GM12865 (cell line): ENCODE measurements at regions not wholly inside any gene's neighbourhood (a gene's known extent, or its start where the extent isn't known, plus 50 kb on each side); places are given as distances from the start of the nearest gene placed in this dataset.

ENCODE experiments used
- DNase-seq: peaks from one replicate; pipeline ENCODE4 v3.0.0; 2010; ENCODE audit warnings: low read depth
- H3K4me3 ChIP-seq: 2 replicates; pipeline ENCODE4 v1.5.1; 2011; ENCODE audit warnings: mild to moderate bottlenecking, low read depth, low read length, control low read depth
- TF ChIP-seq, protein P1 (sequence below): IDR thresholded peaks from 2 replicates; pipeline ENCODE4 v1.5.1; 2011; ENCODE audit warnings: low read length, control low read depth, low read depth, inconsistent platforms; ENCODE audit not compliant: insufficient read depth; ENCODE audit errors: missing control alignments

DNA sequence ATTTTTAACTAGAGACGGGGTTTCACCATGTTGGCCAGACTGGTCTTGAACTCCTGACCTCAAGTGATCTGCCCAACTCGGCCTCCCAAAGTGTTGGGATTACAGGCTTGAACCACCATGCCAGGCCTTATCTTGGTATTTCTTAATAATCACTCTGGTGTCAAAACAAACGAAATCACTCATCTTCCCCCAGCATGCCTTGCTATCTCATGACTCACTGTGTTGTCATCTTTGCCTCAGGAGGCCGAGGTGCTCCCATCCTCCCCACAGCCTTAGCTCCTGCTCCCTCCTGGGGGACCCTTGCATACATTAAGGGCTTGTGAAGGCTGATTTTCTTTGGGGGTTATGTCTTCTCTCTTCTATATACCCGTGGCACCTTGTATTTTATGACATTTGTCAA is 250.1 kb upstream of the DPP10 start:
- TF ChIP-seq, protein P1, sequence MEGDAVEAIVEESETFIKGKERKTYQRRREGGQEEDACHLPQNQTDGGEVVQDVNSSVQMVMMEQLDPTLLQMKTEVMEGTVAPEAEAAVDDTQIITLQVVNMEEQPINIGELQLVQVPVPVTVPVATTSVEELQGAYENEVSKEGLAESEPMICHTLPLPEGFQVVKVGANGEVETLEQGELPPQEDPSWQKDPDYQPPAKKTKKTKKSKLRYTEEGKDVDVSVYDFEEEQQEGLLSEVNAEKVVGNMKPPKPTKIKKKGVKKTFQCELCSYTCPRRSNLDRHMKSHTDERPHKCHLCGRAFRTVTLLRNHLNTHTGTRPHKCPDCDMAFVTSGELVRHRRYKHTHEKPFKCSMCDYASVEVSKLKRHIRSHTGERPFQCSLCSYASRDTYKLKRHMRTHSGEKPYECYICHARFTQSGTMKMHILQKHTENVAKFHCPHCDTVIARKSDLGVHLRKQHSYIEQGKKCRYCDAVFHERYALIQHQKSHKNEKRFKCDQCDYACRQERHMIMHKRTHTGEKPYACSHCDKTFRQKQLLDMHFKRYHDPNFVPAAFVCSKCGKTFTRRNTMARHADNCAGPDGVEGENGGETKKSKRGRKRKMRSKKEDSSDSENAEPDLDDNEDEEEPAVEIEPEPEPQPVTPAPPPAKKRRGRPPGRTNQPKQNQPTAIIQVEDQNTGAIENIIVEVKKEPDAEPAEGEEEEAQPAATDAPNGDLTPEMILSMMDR = no peak
- DNase-seq = no peak
- H3K4me3 ChIP-seq = no peak overlapping the region

DNA sequence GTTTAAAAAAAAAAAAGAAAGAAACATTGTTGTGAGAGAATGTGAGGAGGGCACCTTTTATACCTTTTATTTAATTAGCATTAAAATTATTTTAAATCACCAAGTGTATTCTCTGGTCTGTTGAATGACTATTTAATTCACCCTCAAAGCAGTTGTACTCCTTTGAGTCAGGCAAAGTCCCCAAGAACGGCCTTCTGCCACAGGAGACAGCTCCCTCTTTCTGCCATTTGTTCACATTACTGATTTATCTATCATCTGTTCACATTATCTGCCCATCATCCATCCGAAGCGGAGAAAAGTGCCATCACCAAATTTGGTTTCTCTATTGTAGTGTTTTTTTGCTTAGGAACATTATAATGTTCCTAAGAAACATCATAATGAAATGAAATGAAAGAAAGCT is 240.7 kb upstream of the DPP10 start:
- DNase-seq = no peak
- no peak overlapping the region for H3K4me3 ChIP-seq
- TF ChIP-seq, protein P1 = no peak

DNA sequence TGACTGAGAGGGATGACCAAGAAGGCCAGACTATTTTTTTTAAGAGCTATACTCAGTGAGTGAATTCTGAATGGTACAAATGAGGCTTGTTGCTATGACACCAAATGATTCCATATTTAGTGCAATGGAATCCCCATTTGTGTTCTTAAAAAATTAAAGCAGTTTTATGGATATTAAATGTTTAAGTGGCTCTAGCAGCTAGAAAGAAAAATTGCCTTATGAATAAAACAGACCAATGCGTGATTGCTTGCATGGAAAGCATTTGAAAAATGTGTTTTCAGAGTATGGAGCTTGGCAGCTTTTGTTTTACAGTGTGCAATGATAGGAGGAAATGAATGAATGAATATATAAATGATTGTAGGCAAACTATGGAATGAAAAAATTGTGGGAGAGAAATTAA is 238.8 kb upstream of the DPP10 start:
- DNase-seq = no peak
- no peak overlapping the region for H3K4me3 ChIP-seq
- TF ChIP-seq, protein P1 = no peak

DNA sequence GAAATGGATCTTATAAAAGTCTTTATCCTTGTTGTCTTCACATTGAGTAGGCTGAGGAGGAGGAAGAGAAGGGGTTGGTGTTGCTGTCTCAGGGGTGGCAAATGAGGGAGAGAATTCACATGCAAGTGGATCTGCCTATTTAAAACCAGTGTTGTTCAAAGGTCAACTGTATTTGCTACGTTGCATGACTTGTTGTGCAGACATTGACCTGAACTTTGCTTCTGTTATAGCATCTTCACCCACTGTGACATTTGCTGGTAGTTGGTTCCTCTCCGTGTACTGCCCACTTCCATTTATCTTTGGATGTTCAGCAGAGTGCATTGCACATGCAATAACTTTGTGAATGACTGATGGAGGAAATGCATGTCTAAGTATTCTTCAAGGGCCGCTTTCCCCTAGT is 228.6 kb upstream of the DPP10 start:
- TF ChIP-seq, protein P1 = no peak
- no peak overlapping the region for H3K4me3 ChIP-seq
- DNase-seq = no peak

DNA sequence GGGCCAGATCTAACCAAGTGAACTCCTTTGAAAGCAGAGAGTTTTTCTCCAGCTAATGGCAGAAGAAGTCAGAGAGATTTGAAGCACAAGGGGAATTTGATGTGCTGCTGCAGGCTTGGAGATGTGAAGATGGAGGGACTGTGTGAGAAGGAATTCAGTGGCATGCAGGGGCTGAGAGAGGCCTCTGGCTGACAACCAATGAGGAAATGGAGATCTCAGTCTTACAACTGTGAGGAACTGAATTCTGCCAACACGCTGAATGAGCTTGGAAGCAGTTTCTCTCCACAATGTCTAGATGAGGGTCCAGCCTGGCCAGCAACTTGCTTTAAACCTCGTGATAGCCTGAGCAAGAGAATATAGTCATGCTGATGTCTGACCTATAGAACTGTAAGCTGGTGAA is 224.1 kb upstream of the DPP10 start:
- TF ChIP-seq, protein P1 = no peak
- no peak for DNase-seq
- no peak overlapping the region for H3K4me3 ChIP-seq

DNA sequence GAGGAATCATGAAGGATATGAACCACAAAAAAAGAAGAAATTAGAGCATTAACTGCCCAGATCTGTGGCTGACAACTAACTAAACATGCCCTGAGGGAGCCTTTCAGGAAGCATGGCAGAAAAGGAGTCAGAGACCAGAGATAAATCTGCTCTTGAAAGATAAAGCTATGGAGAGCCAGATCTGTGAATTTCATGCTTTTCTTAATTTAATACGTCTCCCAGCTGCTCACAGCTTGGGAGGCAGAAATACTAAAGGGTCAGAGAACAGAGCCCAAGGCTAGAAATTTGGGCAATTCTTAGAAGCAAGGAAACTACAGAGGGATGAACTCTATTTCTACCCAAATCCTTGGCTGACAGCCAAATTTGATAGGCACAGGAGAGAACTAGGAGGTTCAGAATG is 223.0 kb upstream of the DPP10 start:
- TF ChIP-seq, protein P1 = no peak
- no peak for DNase-seq
- no peak overlapping the region for H3K4me3 ChIP-seq

DNA sequence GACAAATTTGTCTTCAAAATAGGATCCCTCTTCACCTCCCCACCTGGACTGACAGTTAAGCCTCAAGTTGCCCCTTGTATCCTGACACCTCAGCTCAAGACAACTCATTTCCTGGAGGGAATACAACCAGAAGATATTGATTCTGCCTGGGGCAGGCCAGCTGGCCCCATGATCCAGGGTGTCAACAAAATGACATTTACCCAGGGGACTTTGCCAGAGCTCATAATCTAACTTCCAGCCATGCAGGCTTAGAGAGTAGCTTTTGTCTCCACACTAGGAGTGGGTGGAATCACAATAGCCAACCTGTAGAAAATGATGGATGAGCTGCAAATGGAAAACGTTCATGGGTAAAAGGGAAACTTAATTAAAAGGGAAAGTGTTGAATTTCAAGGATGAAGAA is 220.1 kb upstream of the DPP10 start:
- TF ChIP-seq, protein P1 = no peak
- DNase-seq = no peak
- H3K4me3 ChIP-seq = no peak overlapping the region
